ENCODE measurements at regions not wholly inside any gene's neighbourhood (a gene's known extent, or its start where the extent isn't known, plus 50 kb on each side); places are given as distances from the start of the nearest gene placed in this dataset.

DNA sequence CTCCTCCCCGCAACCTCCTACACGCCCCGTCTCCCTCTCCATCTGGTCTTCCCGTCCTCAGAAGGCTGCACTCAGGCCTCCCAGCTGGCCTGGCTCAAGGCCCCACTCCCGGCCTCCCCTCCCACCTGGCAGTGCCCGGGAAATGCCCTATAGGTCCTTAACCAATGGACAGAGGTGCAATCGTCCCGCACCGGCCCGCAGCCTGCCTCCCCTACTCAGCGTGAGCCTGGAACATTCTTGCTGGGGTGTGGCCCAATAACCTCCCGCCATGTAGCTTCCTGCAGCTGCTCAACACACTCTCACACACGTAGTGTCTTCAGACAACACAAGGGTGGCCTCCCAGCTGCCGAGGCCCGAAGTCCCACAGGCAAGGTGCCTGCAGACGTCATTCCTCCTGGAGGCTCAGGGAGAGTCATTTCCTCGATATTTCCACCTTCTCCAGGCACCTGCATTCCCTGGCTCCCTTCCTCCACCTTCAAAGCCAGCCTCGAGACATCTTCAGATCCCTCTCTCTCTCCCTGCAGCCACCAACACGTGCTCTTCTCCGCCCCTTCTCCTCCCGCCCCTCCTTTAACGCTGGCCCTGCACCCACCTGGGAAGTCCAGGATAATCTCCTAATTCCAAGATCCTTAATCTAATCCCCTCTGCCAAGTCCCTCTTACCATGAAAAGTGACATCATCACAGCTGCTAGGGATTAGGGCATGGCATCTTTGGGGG lies 56.2 kb downstream of the ADRA2C start:
- TF ChIP-seq CREB1 (IDR thresholded peaks at IDR 0.05; ENCODE audit: low read depth) (no peak), FOXM1 (IDR thresholded peaks at IDR 0.05; ENCODE audit: borderline replicate concordance, low read depth) (no peak)
